GM21381 (cell line): ENCODE measurements at regions not wholly inside any gene's neighbourhood (a gene's known extent, or its start where the extent isn't known, plus 50 kb on each side); places are given as distances from the start of the nearest gene placed in this dataset.
"Not testable (repeated sequence)": the region's sequence is repeated elsewhere in the genome, so short reads cannot be mapped to it uniquely, and the experiment has no call there.

Source experiments
- ATAC-seq: cut with Tn5 transposase; IDR thresholded peaks from one replicate; pipeline ENCODE4 v1.9.1; 2021; ENCODE audit warnings: mild to moderate bottlenecking, moderate library complexity; ENCODE audit not compliant: unreplicated experiment

- ATAC-seq = no peak
Observed at GRCh38 chr5:154562244-154562880, 84.3 kb upstream of the HAND1 start.

DNA sequence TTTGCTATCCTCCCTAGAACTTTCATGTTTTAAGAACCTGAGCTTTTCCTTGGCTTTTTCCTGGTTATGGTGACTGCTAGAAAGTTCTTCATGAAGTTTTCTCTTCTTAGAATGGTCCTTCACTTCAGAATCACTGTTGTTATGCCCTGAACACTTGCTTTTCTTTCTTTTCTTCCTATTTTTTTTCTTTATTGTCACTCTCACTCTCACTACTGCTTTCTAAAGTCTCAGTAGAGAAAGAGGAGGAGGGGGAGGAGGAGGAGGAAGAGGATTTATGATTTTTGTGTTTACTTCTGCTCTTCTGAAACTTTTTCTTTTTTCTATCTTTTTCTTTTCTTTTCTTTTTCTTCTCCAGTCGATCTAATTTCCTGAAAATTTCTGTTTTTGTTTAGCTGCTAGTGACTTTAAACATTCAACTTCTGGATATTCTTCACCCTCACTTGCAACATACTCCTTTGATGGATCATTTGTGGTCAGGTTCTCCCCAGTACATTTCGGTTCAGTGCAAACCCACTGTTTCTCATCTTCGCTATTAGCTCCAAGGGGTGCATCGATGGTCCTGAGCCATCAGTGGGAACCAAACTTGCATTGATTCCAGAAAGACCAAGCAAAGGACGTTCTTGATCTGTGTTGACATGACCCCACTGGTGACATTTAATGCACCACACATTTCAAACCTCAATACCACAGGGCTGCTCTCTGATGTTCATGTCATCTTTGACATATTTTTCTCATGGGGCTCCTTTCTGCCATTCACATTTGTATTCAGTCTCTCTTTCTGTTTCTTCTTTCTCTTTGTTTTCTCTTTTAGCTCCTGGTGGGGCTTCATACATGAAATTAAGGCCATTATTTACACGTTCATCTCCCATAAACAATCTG is 81.6 kb upstream of the HAND1 start:
- ATAC-seq = no peak

- ATAC-seq = no peak
Observed at GRCh38 chr5:154557548-154557947, 79.5 kb upstream of the HAND1 start.

DNA sequence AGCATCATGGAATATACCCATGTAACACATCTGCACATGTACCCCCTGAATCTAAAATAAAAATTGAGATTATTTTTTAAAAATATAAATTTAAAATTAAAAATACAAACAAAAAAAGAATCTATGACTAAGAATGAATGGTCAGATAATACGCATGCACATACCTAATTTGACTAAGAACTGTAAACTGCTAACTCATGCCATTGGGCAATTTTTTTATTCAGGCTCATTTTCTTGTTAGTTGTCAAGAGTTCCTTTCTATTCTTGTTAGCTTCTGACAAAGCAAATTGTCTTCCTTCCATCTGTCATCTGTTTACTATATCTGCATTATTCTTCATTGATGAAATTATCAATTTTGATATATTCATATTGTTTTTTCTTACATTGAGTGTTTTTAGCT is 69.5 kb upstream of the HAND1 start:
- no peak for ATAC-seq

DNA sequence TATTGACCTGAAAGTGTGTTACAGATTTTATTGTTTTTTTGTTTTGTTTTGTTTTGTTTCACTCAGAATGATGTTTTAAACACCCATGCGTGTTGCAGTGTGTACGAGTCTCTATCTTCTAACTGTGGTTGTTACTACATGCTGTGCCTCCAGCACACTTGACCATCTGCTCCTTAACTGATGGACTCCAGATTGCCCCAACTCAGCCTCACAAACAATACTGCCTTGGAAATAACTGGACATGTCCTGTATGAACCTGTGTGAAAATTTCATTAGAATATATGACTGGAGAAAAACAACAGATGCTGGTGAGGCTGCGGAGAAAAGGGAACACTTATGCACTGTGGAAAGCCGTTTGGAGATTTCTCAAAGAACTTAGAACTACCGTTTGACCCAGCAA is 68.7 kb upstream of the HAND1 start:
- no peak for ATAC-seq

DNA sequence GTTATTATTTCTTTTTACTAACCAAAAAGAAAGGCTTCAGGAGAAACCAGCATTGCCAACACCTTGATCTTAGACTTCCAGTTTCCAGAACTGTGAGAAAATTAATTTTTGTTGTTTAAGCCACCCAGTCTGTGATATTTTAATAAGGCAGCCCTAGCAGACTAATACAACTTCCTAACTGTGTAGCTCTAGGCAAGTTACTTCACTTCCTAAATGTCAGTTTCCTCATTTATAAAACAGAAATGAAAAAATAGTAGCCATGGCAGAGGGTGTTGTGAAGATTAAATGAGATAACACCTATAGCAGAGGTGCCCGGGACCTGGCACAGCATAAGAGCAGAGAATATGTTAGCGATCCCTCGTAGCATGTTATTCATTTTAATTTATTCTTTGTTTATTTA is 66.6 kb upstream of the HAND1 start:
- no peak for ATAC-seq

DNA sequence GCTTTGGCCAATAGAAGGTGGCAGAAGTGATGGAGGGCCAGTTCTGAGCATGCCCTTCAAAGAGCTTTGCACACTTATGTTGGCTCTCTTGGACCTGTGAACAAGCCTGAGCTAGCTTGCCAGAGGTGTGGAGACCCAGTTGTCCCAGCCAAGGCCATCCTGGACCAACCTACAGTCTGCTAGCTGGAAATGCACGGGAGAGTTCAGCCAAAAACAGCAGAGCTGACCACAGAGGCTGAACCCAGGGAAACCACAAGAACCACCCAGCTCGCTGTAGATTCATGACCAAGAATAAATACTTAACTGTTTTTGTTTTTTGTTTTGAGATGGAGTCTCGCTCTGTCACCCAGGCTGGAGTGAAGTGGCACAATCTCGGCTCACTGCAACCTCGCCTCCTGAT is 65.4 kb upstream of the HAND1 start:
- ATAC-seq = no peak

DNA sequence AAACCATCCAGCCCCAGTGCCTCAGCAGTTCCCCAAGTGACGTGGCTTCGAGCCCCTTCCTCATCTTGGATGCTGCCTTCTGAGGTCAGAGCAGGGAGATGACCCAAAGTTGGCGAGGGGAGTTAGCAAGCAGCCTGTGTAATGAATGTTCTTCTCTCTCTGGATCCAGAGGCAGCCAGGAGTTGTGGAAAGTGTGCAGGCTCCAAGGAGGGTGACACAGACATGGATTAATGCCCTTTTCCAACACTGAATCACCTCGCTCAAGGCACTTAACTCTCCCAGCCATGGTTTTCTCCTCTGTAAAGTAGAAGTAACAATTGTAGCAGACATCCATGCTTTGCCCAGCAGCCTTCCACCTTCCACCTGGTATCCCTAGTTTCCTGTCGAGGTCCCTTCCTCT is 64.6 kb upstream of the HAND1 start:
- no peak for ATAC-seq

DNA sequence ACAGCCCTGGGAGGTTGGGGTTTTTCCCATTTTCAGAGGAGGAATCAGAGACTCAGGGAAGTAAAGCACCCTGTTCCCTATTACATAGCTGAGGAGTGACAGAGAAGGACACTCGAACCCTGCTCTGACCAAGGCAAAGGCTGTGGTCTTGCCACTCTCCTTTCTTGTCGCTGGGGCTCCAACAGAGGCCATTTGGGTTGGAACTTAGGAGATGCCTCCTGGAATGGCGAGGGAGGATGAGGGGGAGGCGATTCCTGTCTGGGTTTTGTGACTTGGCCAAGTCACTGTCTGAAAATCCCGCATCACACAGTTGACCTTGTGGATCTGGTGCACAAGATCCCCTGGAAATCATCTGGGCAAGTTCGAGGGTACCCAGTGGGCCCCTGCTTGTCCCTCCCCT is 64.0 kb upstream of the HAND1 start:
- ATAC-seq = no peak

GRCh38 chr5:154541553-154541952 is 63.5 kb upstream of the HAND1 start:
- no peak for ATAC-seq

- no peak for ATAC-seq
Observed at GRCh38 chr5:154540600-154540999, 62.6 kb upstream of the HAND1 start.

GRCh38 chr5:154538492-154538891 is 60.5 kb upstream of the HAND1 start:
- no peak for ATAC-seq

DNA sequence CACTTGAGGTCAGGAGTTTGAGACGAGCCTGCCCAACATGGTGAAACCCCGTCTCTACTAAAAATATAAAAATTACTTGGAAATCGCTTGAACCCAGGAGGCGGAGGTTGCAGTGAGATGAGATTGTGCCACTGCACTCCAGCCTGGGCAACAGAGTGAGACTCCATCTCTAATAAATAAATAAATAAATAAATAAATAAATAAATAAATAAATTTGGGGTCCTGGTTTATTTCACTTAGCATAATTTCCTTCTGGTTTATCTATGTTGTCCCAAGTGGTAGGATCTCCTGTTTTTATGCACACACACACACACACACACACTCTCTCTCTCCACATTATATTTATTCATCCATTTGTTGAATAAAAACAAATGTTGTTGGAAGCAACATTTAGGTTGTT is 58.4 kb upstream of the HAND1 start:
- not testable (repeated sequence) for ATAC-seq

DNA sequence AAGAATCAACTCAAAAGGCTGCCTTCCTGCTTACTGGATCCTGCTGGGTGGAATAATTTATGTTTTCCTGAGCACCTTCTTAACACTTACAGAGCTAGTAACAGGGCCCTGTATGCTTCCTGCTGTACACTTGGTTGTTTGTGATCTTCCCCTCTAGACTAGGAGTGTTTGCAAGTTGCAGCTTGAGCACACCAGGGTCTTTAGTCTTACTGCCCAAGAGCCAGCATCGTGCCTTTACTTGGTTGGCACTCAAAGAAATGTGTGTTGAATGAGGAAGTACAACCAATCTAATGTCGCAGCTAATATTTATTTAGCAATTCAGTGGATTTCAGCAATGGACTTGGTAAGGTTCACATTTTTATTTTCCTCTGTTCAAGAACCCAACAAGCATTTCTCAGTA is 57.5 kb upstream of the HAND1 start:
- ATAC-seq = no peak

DNA sequence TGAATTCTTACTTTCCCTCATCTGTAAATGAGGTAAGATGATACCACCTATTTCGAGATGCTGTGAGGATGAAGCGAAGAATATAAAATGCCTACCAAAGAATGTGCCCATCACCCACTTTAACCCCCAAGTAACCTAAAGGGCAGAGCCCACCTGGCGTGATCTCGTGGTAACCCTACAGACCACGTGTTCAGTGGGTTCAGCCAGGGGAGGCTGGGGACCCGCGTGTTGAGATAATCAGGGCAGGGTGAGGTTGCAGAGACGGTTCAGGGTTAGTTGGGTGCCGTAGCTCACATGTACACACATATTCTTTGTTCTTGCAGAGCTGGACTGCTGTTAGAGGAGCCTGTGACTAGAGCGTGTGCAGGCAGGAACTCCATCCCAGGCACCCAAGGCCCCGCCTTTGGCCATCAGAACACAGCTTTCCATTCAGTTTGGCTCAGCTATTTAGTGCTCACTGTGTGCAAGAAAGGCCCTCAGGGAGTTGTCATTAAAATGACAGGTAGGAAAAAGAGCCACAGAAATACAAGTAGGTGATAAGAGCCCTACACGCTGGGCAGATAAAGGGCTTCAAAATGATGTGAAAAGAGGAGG is 56.5 kb upstream of the HAND1 start:
- ATAC-seq = no peak

DNA sequence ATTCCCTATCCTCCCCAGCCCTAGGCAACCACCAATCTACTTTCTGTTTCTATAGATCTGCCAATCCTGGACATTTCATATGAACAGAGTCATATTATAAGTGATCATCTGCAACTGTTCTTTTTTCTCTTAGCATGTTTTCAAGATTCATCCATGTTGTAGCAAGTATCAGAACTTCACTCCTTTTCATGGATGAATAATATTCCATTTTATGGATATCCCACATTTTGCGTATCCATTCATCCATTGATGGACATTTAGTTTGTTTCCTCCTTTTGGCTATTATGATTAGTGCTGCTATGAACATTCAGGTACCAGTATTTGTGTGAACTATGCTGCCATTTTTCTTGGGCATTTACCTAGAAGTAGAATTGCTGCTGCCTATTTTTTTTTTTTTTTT is 51.3 kb upstream of the HAND1 start:
- ATAC-seq = no peak

DNA sequence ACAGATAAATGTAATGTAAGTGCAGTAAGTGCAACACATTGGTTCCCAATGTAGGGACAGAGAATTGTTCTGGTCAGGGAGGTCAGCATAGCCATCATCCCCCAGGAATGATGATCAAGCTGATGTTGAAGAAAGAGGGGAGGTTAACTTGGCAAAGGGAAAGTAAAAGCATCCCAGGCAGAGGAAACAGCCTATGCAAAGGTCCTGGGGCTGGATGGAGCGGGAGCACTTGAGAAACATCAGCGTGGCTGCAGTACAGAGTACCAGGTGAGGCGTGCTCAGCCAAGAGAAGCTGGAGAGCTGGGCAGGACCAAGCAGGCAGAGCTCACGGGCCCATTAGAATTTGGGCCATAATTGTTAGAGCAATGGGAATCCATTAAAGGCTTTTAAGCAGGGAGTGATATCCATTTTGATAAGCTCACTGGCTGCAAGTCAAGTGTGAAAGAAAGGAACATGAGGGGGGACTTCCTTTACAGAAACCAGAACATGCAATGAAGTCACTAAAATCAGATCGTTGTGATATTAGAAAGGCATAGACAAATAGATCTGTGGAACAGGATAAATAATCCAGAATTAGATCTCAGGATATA is 50.1 kb upstream of the HAND1 start:
- no peak for ATAC-seq
